T follicular helper cell (primary cell): ENCODE measurements at regions not wholly inside any gene's neighbourhood (a gene's known extent, or its start where the extent isn't known, plus 50 kb on each side); places are given as distances from the start of the nearest gene placed in this dataset.
"Not testable (repeated sequence)": the region's sequence is repeated elsewhere in the genome, so short reads cannot be mapped to it uniquely, and the experiment has no call there.

ENCODE experiments used
- DNase-seq: peaks from one replicate; pipeline ENCODE4 v3.0.0-alpha.2; 2020; ENCODE audit warnings: low read depth

DNA sequence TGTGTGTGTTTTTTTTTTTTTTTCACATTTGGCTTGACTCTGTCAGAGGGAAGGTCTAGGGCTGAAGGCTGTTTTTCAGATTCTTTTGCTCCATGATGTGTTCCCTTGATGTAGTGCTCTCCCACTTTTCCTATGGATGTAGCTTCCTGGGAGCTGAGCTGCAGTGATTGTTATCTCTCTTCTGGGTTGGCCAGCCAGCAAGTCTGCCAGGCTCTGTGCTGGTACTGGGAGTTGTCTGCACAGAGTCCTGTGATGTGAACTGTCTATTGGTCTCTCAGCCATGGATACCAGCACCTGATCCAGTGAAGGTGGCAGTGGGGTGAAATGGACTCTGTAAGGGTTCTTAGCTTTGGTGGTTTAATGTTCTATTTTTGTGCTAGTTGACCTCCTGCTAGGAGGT is 377.4 kb upstream of the MAN1A1 start:
- DNase-seq = not testable (repeated sequence)

DNA sequence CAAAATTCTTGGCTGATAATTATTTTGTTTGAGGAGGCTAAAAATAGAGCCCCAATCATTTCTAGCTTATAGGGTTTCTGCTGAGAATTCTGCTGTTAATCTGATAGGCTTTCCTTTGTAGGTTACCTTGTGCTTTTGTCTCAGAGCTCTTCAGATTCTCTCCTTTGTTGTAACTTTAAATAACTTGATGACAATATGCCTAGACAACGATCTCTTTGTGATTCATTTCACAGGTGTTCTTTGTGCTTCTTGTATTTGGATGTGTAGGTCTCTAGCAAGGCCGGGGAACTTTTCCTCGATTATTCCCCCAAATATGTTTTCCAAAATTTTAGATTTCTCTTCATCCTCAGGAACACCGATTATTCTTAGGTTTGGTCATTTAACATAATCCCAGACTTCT is 376.5 kb upstream of the MAN1A1 start:
- DNase-seq = no peak

DNA sequence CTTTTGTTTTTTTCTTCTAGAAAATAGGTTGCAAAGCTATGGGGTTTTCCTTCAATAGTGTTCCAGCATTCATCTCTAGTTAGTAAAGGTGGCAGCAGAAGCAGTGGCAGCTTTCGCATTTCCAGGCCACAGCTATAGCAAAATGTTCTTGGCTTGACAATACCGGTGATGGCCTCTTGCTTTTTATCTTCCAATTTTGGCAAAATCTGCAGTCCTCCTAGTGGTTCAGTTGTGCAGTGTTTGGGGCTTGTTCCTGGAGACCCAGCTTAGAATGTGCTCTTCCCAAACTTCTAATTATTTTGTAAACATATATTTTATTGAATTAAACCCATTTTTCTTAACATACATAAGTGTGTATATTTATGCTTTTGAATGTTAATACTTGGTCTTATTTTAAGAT is 370.6 kb upstream of the MAN1A1 start:
- DNase-seq = no peak

DNA sequence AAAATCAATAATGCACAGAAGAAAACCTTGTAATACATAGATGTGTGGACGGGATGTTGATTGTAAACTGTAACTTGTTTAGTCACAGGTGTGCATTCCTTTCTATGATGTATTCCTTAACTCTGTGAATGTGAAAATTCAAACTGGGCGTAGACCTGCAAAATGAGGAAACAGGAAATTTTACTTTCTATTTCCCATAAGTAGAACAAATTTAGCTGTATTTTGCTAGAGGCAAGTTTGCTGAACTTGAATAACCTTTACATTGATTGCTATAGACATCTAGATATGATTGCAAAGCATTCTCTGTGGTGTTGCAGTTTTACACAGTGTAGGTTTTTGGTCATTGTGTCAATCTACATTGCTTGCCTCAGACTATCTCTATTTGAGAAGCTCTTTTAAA is 368.4 kb upstream of the MAN1A1 start:
- no peak for DNase-seq

GRCh38 chr6:119716668-119717270 is 367.2 kb upstream of the MAN1A1 start:
- DNase-seq = no peak

GRCh38 chr6:119713903-119714302 is 364.3 kb upstream of the MAN1A1 start:
- DNase-seq = no peak

- DNase-seq = no peak
Observed at GRCh38 chr6:119686644-119687043, 337.1 kb upstream of the MAN1A1 start.

DNA sequence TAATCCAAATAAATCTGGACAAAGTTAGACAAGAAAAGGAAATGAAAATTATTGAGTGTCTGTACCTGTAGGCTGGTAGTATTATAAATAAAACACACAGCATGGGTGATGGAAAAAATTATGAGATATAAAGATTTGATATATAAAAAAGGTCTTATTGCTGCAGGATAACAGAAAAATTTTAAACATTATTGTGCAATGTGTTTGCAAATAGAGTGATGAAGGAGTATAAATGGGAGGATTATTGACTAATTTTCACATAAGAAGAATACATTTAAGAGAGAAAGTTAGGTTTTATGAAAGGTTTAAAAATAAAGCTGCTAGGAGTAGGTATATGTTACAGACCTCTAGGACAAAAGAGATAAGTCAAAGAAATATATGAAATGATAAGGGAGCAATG is 336.7 kb upstream of the MAN1A1 start:
- DNase-seq = no peak

DNA sequence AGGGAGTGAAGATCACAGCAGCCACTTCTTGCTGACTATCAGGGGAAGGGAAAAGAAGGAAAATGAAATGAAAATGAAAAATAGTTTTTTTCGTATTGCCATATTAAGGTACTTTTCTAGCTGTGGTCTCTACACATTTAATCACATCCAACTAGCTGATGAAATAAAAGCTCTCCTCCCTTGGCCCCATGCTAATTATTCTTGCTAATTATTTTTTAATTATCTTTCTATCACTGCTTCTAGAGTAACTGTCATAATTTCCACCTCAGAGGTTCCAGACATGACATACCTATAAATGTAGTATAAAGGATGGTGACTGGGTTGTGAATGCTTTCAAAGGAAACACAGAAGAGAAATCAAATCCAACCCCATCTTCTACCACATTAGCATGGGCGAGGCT is 334.1 kb upstream of the MAN1A1 start:
- DNase-seq = no peak

DNA sequence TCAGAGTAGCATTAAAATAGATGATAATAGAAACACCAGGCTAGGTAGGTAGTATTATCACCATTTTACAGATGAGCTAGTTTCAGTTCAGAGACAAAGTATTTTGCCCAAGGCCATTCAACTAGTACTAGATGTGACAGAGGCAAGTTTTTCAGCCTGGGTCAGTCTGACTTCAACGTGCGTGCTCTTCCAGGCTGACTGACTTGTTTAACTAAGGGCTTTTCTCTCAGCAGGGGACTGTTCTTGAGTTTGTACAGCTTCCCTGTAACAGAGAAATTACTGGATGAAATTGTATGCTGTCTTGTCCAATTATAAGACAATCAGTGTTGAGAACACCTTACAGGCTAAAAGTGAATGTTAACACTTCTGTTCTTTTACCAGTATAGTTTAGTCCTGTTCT is 333.5 kb upstream of the MAN1A1 start:
- no peak for DNase-seq

DNA sequence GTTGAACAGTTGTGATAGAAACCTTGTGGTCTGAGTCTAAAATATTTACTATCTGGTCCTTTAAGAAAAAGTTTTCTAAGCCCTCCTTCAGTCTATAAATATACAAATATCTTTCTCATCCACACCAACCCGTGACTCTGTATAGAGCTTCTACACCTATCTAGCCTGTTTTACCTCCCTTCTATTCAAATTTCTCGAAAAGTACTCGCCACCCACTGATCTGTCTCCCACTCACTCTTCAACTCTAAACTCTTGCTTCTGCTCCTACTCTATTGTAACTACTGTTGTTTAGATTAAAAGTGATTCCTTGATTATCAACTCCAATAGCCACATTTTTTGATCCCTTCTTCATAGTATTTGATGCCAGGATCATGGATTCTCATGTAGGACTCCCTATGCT is 329.4 kb upstream of the MAN1A1 start:
- DNase-seq = no peak

DNA sequence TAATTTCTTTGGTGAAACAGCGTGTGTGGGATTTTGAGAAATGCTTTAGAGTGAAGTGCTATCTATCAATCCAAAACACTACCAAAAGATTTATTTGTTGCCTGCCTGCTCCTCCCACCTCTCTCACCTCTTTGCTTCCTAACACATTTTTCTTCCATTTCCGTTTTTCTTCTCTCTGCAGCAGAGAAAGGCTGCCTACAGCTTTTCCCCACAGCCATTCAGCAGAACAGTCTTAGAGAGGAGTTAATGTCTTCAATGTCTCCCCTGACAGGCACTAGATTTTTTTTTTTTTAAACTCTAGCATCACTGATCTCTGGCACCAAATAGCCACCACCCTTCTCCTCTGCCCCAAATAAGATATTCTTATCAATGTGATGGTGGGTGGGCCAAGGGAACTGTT is 327.8 kb upstream of the MAN1A1 start:
- DNase-seq = no peak

- no peak for DNase-seq
Observed at GRCh38 chr6:119676961-119677360, 327.4 kb upstream of the MAN1A1 start.

DNA sequence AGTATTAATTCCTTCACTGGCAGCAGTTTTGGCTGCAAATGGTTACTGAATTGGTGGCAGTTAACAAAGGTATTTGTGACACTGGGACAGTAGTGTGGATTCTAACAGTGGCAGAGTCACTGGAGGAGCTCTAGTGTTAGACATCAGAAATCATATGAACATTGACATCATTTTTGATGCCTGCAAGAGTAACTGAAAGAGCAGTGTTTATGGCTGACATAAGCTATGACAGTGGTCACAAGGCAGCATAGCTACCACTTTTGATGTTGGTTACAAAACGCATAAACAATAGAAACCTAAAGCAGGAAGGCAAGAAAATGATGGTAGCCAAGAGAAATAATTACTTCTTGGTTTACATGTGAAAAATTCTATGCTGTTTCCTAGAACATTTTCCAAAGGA is 326.7 kb upstream of the MAN1A1 start:
- no peak for DNase-seq

DNA sequence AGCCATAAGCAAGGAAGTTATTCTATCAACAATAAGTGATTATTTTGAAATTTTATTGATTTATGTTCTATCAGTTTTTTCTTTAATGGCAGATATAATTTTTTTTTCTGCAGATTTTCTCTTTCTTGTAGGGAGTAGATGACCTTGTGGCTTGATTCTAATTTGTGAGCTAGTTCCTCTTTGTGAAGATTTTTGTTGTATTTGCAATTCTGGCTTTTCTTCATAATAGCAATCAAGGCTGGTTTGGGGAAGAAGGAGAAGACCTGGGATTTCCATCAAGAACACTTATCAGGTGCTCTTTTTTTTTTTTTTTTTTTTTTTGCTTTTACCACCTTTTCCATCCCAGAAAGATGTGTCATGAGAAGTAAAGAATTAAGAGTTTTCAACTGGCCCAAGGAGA is 324.2 kb upstream of the MAN1A1 start:
- no peak for DNase-seq

GRCh38 chr6:119672725-119673124 is 323.2 kb upstream of the MAN1A1 start:
- no peak for DNase-seq

DNA sequence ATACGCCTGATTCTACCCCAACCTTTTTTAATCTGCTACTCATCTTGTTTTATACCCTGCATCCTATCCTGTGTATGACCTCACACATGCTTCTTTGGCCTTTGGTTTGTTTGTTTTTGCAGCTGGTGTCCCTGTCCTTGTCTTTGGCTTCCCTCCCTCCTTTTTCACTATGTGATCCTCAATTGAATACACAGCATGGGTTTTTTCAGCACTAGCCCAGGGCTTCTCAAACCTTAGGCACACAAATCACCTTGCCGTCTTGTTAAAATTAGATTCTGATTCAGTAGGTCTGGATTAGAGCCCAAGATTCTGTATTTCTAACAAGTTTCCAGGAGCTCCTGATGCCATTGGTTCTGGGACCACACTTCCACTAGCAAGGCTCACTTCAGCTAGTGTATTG is 321.5 kb upstream of the MAN1A1 start:
- DNase-seq = no peak

GRCh38 chr6:119669221-119669620 is 319.7 kb upstream of the MAN1A1 start:
- no peak for DNase-seq

DNA sequence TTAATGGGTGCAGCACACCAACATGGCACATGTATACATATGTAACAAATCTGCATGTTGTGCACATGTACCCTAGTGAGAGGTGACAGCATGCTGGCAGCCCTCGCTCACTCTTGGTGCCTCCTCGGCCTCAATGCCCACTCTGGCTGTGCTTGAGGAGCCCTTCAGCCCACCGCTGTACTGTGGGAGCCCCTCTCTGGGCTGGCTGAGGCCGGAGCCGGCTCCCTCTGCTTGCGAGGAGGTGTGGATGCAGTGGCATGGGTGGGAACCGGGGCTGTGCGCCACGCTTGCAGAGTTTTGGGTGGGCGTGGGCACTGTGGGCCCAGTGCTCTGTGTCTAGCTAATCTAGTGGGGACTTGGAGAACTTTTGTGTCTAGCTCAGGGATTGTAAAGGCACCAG is 315.9 kb upstream of the MAN1A1 start:
- not testable (repeated sequence) for DNase-seq

DNA sequence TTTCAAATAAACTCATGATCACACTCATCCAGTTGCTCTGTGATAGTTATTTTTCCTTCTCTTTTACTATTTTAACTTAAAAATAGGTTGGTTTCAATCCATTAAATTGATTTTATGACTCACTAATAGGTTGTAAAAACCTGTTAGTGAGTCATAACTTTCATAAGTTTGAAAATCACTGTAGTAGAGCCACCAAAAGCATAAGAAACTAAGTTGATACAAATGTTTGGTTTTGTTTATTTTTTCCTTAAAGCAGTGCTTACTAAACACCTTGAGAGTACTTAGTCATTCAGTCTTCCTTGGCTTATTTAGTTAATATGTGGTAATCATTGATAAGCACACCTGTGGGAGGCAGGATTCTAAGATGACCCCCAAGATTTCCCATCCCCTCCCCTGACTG is 312.1 kb upstream of the MAN1A1 start:
- no peak for DNase-seq

DNA sequence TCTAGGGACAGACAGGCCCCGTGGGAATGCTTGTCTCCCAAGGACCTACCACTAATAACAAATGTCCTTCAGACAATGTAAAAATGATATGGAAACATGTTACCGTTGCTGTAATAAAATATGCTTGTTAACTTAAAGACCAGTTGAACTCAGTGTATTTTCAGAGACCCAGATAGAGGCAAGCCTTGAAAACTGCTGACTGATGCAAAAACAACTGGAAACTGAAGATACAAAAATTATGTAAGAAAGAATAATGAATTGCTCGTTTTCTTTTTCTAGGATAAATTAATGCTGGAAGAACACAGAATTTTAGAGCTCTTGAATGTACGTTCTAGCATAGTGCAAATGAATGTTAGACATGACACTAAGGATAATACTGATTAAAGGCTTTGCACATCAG is 311.5 kb upstream of the MAN1A1 start:
- no peak for DNase-seq

DNA sequence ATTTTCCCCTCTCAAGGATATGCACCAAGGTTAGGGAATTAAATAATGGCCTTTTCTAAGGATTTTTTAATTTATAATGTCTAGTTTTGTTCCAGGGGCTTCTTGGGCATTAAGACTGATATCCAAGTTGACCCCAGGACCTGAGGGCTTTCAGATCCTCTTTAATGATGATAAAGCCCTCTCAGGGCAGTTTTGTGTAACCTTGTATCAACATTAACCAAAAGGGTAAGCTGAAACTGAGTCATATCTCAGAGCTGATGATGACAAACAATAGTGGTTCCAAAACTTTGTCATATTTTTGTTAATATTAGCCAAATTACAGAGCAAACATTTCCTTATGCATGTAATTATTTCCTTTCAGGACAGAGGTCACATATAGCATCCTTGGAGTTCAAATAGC is 309.4 kb upstream of the MAN1A1 start:
- no peak for DNase-seq

GRCh38 chr6:119655124-119655523 is 305.6 kb upstream of the MAN1A1 start:
- DNase-seq = no peak

GRCh38 chr6:119653329-119653728 is 303.8 kb upstream of the MAN1A1 start:
- no peak for DNase-seq

DNA sequence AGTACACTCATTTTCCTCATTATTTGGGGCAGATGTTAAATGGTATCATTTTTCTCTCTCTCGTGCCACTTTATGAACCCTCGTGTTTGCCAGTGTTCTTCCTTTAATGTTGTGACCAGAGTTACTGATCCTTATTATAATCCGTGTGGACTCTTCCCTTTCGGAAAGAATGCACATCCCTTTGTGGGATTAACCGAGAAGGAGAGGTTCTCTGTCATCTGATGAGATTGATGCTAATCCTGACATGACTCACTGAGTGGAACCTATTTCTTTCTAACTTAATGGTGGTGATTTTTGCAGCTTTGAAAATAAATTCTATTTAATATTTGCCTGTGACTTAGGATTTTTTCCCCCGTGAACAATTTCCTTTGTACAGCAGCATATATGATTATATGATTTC is 300.0 kb upstream of the MAN1A1 start:
- no peak for DNase-seq
